ENCODE measurements at regions not wholly inside any gene's neighbourhood (a gene's known extent, or its start where the extent isn't known, plus 50 kb on each side); places are given as distances from the start of the nearest gene placed in this dataset.

DNA sequence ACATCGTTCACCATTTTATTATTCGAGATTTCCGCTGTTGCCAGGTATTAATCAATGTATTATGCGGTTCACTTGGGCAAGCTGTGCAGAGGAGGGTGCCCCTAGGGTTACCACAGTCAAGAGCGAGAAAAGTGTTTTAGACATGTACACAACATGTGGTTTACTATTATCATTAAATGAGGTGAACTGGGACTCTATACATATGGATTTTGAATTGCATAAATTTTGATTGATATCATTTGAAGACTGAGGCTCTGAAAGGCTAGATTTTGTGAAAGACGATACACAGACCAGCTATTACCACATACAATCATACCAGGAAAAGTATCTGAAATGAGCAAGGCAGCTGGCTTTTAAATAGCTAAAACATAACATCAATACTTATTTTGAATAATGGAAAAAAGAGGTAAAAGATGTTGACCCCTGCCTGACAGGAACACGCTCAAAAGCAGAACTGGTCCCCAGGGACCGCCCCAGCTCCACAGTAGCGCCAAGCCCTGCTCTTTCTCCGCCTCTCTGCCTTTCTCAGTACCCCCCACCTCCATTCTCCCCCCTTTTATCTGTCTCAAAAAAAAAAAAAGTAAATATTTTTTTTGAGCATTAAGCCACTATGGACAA lies 413.4 kb upstream of the MKI67 start:
- H3K27ac ChIP-seq, result no peak overlapping the region
- TF ChIP-seq, protein P1, sequence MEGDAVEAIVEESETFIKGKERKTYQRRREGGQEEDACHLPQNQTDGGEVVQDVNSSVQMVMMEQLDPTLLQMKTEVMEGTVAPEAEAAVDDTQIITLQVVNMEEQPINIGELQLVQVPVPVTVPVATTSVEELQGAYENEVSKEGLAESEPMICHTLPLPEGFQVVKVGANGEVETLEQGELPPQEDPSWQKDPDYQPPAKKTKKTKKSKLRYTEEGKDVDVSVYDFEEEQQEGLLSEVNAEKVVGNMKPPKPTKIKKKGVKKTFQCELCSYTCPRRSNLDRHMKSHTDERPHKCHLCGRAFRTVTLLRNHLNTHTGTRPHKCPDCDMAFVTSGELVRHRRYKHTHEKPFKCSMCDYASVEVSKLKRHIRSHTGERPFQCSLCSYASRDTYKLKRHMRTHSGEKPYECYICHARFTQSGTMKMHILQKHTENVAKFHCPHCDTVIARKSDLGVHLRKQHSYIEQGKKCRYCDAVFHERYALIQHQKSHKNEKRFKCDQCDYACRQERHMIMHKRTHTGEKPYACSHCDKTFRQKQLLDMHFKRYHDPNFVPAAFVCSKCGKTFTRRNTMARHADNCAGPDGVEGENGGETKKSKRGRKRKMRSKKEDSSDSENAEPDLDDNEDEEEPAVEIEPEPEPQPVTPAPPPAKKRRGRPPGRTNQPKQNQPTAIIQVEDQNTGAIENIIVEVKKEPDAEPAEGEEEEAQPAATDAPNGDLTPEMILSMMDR (conservative IDR thresholded peaks at IDR 0.05), result no peak

DNA sequence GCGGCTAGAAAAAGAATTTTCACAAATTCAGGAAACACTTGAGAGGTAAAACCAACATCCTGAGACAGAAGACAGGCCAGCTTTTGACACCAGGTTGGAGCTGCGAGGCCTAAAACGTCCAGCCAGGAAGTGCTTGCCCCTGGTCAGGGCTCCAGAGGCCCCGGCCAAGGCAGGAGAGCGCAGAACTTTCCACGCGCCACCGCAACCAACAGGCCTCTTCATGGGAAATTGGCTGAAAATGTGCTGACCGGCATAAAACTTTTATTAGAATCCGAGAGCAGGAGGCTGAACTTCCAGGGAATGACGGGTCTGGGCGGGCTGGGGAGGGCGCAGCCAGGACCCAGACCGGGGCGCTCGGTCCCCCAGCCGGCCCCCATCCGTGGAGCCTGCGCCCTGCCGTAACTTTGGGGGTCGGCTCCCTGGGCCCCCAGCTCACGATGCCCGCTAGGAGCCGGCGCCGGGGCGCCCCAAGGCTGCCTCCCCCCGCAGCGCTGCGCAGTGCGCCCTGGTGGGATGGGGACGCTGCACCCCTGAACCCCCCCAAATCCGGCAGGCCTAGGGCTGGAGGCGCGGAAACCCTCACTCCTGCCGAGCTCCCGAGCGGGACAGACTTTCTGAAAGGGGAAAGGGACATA lies 414.0 kb upstream of the MKI67 start:
- peak overlapping the region; percentile 42; the same call in 1 of the 2 replicates for H3K27ac ChIP-seq
- TF ChIP-seq, protein P1 (conservative IDR thresholded peaks at IDR 0.05), result no peak

DNA sequence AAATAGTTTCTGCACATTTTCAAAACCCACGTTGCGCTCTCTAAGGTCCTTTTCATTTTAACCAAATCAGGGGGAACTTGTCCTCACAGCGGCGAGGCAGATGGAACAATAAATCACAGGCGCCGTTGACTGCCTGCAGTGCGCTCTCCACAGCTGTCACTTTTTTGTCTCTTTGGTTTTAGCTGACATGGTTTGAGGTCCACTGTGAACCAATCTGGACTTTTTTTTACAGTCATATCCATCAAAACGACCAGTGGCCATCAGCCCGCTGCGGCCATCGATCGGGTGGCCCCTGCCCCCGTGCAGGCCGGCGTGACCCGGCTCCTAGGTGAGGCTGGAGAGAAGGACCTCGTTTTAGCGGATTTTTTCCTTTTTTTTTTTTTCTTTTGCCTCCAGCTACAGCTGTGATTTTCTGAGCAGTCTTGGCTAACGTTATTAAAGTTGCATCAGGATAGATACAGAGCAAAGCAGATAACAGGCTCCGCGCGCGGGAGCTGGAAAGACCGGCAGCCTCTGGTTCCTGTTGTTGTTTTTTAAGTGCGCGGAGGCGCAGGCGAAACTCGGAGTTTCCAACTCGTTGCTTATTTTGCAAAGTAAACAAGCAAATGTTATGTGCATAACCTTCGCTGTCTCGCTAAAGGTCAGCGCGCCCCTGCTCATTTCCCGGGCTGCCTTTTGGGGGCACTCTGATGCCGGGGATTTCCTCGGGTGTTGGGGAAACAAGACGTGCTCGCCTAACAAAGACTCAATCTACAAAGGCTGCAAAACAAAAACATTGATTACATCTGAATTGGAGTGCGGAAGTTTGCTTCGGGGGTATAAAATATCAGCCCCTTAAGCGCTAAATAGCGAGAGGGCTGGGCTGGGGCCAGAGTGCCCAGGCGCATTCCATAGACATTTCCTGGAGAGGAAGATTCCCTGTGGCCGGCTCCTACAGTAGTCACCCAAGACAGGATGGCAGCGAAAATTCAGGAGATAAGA lies 414.8 kb upstream of the MKI67 start:
- TF ChIP-seq, protein P1 (conservative IDR thresholded peaks at IDR 0.05), result peak; percentile 61
- H3K27ac ChIP-seq, result peak overlapping the region; percentile 42

DNA sequence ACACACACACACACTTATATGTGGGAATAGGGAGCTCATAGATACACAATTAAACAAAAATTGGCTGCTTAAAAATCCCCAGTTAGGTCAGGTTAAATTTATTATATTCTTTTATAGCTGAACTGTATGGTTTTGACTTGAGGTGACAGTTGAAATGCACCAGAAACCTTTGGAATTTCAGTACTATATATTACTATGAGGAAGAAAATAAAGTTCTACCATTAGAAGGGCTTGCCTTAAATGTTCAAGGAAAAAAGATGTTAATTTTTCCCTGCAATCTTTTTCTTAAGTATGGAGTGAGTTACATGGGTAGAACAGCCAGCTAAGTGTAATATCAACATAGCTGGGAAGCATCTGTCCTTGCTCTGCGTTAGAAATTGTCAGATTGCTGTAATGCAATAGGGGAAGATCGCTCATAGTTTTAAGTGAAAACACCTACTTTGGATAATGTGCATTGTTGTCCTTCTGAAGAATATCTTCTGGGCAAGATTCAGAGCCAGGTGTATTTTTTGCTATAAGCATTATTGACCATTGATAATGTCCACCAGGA lies 415.8 kb upstream of the MKI67 start:
- TF ChIP-seq, protein P1 (conservative IDR thresholded peaks at IDR 0.05), result no peak
- peak overlapping the region; percentile 42; the same call in 1 of the 2 replicates for H3K27ac ChIP-seq

DNA sequence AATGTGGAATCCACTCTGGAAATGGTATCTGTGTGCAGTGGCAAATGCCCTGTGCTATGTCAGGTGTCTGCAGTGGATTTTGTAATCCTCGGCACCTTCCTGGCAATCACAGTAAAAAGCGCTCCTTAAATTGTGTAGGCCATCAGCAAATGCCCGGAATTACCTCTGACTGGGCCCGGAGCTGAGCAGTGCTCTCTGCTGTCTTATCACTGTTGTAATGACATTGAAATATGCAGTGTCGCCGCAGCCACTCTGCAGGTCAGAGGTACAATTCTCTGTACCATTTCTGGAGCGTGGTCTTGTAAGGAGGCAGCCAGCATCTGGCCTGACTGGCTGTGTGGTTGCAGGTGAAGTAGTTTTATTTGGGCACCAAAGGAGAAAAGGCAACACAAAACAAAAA lies 416.4 kb upstream of the MKI67 start:
- TF ChIP-seq, protein P1 (conservative IDR thresholded peaks at IDR 0.05), result no peak
- H3K27ac ChIP-seq, result no peak overlapping the region

DNA sequence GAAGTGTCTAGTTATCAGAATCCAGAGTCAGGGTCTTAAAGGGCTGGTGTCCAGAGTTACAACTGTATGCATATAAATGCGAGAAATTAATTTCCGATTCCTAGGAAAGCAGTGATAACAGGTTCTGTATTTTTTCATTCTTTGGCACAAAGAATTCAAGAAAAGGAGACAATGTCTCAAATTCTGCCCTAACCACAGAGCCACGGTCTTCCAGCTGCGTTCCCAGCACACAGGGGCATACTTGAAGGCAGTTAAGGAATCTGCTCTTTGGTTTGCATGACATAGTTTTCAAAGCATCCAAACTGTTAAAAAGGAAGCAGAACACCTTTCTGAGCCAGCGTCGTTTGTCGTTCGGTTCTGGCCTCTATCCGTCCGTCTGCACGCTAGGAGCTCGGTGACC lies 416.9 kb upstream of the MKI67 start:
- H3K27ac ChIP-seq, result no peak overlapping the region
- TF ChIP-seq, protein P1 (conservative IDR thresholded peaks at IDR 0.05), result no peak

DNA sequence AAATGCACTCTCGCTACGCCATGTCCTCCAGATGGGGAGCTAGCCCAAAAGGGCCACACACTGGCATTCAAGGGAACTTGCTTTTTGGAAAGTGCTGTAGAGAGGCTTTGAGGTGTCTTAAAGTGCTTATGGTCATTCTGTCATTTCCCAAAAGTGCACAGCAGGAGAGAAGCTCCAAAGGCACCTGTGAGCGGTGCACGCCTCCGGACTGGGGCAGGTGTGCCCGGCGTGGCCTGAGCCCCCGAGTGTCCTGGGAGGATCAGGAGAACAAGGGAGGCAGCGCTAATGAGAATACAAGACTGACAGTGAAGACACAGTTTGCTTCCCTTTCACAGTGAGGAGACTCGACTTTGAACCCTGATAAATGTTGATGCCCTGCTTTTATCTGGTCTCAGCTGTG lies 419.0 kb upstream of the MKI67 start:
- TF ChIP-seq, protein P1 (conservative IDR thresholded peaks at IDR 0.05), result no peak
- H3K27ac ChIP-seq, result no peak overlapping the region
